GM06990 (cell line): ENCODE measurements at regions not wholly inside any gene's neighbourhood (a gene's known extent, or its start where the extent isn't known, plus 50 kb on each side); places are given as distances from the start of the nearest gene placed in this dataset.

Experiments used
- DNase-seq: peaks from one replicate; pipeline ENCODE4 v3.0.0-alpha.2; 2011; ENCODE audit not compliant: insufficient read length; ENCODE audit errors: extremely low read depth
- H3K27me3 ChIP-seq: replicated peaks from 2 replicates; pipeline ENCODE4 v1.6.0; 2011; ENCODE audit warnings: low read length; ENCODE audit not compliant: control insufficient read depth, insufficient read depth
- H3K36me3 ChIP-seq: 2 replicates; pipeline ENCODE4 v1.5.1; 2011; ENCODE audit warnings: low read length; ENCODE audit not compliant: control insufficient read depth, insufficient read depth
- H3K4me3 ChIP-seq: replicated peaks from 2 replicates; pipeline ENCODE4 v1.5.1; 2011; ENCODE audit warnings: low read depth, mild to moderate bottlenecking, control low read depth, low read length
- TF ChIP-seq, protein P1 (sequence below): IDR thresholded peaks from 2 replicates; pipeline ENCODE4 v1.5.1; 2011; ENCODE audit warnings: low read length, control low read depth, mild to moderate bottlenecking, inconsistent platforms; ENCODE audit not compliant: insufficient read depth, poor library complexity, severe bottlenecking

DNA sequence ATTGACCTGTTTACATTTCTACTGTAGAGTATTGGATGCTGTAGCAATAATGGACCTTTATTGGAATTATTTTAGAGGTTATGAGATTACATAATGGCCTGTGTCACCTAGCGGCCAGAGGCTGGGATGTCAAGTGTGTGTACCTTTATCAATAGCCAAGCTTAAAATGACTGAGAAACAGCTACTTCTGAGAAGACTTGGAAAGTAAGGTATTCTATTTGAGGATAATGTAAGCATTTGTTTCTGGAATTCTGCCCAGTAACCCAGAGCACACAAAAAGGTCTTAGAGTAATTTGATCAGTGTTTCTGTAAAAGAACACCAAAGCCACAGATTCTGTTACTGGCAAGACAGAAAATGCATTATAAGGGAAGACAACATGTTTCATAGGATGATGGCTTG is 116.8 kb downstream of the MACIR start:
- no peaks in the 10 kb centered on the region for H3K27me3 ChIP-seq
- H3K36me3 ChIP-seq: no peaks in the 10 kb centered on the region
- no peak for DNase-seq
- TF ChIP-seq, protein P1, sequence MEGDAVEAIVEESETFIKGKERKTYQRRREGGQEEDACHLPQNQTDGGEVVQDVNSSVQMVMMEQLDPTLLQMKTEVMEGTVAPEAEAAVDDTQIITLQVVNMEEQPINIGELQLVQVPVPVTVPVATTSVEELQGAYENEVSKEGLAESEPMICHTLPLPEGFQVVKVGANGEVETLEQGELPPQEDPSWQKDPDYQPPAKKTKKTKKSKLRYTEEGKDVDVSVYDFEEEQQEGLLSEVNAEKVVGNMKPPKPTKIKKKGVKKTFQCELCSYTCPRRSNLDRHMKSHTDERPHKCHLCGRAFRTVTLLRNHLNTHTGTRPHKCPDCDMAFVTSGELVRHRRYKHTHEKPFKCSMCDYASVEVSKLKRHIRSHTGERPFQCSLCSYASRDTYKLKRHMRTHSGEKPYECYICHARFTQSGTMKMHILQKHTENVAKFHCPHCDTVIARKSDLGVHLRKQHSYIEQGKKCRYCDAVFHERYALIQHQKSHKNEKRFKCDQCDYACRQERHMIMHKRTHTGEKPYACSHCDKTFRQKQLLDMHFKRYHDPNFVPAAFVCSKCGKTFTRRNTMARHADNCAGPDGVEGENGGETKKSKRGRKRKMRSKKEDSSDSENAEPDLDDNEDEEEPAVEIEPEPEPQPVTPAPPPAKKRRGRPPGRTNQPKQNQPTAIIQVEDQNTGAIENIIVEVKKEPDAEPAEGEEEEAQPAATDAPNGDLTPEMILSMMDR: peak; percentile 55
- H3K4me3 ChIP-seq: no peak overlapping the region

DNA sequence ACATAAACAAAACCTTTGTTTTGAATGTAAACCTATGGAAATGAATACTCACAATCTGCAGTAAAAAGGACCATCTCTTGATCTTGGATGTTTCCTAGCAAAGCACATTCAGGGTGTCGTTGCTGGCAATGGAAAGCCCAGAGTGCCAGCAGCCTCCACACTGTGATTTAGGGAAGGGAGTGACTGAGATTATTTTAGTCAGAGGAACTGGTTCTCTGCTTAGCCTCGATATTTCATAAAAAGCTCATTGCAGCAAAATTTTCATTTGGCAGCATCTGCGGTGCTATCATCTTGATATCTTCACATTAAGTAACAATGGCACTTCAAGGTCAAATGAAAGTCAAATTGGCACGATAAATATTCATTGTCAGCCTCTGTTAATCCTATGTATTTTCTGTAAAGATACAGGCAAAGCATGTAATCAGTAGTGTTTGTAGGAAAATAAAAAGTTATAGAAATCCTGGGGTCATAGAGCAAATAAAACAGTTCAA is 116.0 kb downstream of the MACIR start:
- H3K4me3 ChIP-seq: no peak overlapping the region
- H3K27me3 ChIP-seq: no peaks in the 10 kb centered on the region
- no peak for DNase-seq
- TF ChIP-seq, protein P1: no peak
- no peaks in the 10 kb centered on the region for H3K36me3 ChIP-seq

DNA sequence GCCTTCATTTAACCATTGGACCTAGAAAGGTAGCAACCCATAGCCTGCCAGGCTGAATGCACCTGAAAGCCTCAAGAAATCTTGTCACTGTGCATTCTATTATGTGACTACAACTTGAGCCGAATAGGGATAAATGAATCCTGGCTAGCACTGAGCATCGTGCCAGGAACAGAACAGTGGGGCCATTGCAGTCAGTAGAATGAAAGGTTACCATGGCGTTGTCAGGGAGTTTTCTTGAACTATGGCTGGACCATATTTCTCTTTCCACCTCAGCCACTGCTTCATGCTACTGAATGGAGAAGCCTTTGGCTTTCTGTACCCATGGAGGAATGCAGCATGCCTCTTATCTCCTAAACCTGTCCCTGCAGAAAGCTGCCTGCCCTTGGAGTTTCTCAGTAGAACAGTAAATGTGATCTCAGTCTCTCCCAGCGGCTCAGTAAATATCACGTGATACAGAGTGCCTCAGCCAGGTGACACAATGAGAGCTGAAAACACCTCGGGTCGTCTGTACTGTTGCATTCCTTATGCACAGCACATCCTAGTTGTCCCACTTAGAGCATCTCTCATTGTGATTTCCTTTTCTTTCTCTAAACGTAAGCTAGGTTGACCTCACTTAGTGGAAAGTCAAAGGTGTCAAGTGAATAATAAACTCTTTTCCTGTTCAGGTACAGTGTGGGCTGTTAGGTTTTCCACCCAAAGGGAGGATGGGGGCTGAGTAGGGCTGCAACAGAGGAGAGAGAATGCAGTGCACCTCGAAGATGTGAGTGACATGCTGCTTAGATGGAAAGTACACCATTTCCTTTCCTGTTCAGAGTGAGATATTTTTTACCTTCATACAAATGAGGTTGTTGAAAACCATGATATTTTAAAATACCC is 115.3 kb downstream of the MACIR start:
- Histone ChIP-seq H3K36me3 (no peaks in the 10 kb centered on the region), H3K4me3 (no peak overlapping the region), H3K27me3 (no peaks in the 10 kb centered on the region)
- DNase-seq: no peak
- TF ChIP-seq, protein P1: no peak

DNA sequence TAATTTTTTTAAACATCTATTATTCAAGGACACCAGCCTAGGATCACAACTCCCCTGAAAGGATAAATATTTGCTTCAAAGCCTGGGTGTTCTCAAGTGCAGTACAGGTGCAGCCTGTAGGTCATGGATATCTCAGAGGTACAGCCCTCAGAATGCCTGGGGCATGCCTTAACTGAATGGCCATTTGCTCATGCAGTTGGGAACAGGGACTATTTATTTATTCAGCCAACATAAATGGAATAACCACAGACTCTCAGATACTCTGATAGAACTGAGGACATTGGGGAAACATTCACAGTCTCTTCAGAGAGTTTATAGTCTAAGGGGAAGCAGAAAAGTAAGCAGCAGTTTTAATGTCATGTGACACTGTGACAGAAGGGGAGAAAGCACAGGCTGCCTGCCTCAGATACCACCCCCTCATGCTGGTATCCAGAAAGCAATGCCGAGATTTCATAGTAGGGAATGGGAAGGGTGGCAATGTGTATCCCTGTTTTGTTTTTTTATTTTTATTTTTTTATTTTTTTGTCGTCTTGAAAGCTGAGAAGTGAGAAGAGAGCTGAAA is 112.6 kb downstream of the MACIR start:
- H3K27me3 ChIP-seq: no peaks in the 10 kb centered on the region
- TF ChIP-seq, protein P1: no peak
- DNase-seq: no peak
- no peaks in the 10 kb centered on the region for H3K36me3 ChIP-seq
- H3K4me3 ChIP-seq: no peak overlapping the region

DNA sequence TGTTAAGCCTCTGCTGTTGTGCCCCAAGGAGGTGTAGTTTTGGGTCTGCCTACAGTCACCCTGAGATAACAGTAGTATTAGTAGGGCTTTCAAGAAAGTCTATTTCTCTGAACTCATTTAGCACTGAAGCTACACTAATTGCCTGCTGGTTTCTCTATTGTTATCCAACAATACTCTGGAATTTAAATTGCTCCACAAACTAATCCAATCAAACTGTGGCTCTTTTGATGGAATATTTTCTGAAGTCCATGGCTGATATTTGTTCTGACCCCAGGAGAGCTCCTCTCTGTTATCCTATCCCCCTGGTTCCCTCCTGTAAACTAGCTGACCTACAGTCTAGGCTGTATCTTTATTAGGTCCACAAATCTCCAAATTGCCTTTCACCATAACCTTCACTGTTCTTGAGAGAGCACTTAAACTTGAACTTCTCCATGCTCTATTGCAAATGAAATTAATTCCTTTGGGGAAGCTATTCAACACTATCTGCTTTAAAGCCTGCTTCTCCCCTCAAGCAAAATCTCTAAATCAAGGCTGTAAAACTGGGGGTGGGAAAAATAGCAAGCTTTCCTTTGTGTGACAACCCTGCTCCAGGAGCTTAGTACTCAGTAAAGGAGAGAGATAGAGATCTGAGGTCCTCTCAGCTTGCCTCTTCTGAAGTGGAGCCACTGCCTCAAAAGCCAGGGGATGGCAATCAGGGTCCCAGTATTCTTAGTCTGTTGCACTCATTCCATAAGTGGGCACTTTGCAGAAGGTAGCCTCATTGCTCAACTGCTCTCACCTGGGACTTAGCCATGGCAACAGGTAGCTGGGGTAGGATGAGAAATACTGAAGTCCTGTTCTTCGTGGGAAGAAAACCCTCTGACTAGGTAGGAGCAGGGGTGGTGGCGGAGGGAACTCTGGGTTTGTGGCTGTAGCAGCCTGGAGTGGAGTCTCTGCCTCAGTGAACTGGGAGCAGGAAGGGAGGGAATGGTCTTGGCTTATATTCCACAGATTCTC is 110.9 kb downstream of the MACIR start:
- TF ChIP-seq, protein P1: no peak
- no peak overlapping the region for H3K4me3 ChIP-seq
- no peaks in the 10 kb centered on the region for H3K27me3 ChIP-seq
- DNase-seq: no peak
- no peaks in the 10 kb centered on the region for H3K36me3 ChIP-seq
